ENCODE measurements at regions not wholly inside any gene's neighbourhood (a gene's known extent, or its start where the extent isn't known, plus 50 kb on each side); places are given as distances from the start of the nearest gene placed in this dataset.
"Not testable (repeated sequence)": the region's sequence is repeated elsewhere in the genome, so short reads cannot be mapped to it uniquely, and the experiment has no call there.

DNA sequence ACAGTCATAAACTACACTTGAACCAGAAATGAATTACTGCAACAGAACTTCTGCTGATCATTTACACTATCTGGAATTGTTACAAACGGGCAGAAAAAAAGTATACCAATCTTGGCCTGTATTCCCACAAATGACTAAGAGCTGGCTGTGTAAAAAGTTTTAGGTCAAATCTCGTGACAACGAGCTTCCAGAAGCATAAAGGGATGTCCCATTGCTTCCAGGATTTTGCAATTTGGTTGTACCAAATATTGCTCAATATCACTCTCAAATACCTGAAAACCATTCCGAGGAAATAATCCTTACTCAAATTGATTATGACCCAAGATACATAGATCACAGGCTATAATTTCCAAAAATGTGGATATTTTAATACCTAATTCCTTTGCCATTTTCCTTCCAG, 175.6 kb downstream of the TBX15 start:
- no peaks in the 10 kb centered on the region for H3K36me3 ChIP-seq (ENCODE audit: control insufficient read depth in 4 of 4, insufficient read depth in 4 of 4, low read length in 4 of 4)
- no peaks in the 10 kb centered on the region for H3K27me3 ChIP-seq (ENCODE audit: control insufficient read depth in 3 of 3, insufficient read depth in 3 of 3, low read length in 2 of 3)
- WGBS, 2 donors, result 75 to 77% methylated on average over 4 of the region's 4 CpGs
- no peaks in the 10 kb centered on the region for H3K9me3 ChIP-seq (ENCODE audit: control insufficient read depth in 4 of 4, insufficient read depth in 3 of 4, low read length in 3 of 4)
- no peak overlapping the region for H3K27ac ChIP-seq (ENCODE audit: low read depth in 1 of 2, low read length in 1 of 2)
- no peak for ATAC-seq (ENCODE audit: insufficient read depth, low FRiP score)
- H3K9ac ChIP-seq (ENCODE audit: insufficient read depth in 1 of 2, low read length in 2 of 2), result no peak overlapping the region
- no peak for DNase-seq
- TF ChIP-seq, protein P1, sequence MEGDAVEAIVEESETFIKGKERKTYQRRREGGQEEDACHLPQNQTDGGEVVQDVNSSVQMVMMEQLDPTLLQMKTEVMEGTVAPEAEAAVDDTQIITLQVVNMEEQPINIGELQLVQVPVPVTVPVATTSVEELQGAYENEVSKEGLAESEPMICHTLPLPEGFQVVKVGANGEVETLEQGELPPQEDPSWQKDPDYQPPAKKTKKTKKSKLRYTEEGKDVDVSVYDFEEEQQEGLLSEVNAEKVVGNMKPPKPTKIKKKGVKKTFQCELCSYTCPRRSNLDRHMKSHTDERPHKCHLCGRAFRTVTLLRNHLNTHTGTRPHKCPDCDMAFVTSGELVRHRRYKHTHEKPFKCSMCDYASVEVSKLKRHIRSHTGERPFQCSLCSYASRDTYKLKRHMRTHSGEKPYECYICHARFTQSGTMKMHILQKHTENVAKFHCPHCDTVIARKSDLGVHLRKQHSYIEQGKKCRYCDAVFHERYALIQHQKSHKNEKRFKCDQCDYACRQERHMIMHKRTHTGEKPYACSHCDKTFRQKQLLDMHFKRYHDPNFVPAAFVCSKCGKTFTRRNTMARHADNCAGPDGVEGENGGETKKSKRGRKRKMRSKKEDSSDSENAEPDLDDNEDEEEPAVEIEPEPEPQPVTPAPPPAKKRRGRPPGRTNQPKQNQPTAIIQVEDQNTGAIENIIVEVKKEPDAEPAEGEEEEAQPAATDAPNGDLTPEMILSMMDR (IDR thresholded peaks at IDR 0.05; ENCODE audit: control extremely low read depth, extremely low read depth), result no peak
- H3K4me1 ChIP-seq (ENCODE audit: control insufficient read depth in 5 of 5, insufficient read depth in 5 of 5, low read length in 5 of 5), result no peaks in the 10 kb centered on the region
- H3K4me3 ChIP-seq, result no peak overlapping the region

DNA sequence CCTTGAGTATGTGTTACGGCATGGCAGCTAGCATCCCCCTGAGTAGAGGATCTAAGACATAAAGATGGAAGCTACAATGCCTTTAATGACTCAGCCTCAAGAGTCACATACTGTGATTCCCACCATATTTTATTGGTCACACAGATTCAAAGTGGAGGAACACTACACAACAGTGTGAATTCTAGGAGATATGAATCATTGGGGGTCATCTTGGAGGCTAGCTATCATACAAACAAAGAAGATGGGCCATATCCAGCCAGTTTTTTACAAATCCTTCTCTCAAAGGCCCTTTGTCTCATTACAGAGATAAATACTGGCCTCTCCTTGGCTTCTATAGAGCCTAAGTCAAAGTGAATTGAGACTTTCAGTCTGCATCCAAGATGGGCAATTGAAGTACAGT, 177.0 kb downstream of the TBX15 start:
- TF ChIP-seq, protein P1 (IDR thresholded peaks at IDR 0.05; ENCODE audit: control extremely low read depth, extremely low read depth), result no peak
- no peak overlapping the region for H3K4me3 ChIP-seq
- no peak for DNase-seq

DNA sequence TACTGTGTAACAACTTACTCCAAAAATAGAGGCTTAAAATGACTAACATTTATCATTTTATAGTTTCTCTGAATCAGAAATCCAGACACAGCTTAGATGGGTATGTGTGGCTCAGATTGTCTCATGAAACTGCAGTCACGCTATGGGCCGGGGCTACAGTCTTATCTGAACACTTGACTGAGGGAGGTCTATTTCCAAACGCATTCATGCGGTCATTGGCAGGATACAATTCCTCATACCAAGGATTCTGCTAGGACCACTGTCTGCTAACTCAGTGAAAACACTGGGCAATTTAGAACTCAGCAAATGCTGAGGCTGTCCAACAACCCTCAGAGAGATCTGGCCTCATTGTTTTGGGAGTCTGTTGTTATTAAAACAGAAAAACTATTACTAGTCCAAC, 178.6 kb downstream of the TBX15 start:
- TF ChIP-seq, protein P1 (IDR thresholded peaks at IDR 0.05; ENCODE audit: control extremely low read depth, extremely low read depth), result no peak
- no peaks in the 10 kb centered on the region for H3K27me3 ChIP-seq (ENCODE audit: control insufficient read depth in 3 of 3, insufficient read depth in 3 of 3, low read length in 2 of 3)
- H3K4me1 ChIP-seq (ENCODE audit: control insufficient read depth in 5 of 5, insufficient read depth in 5 of 5, low read length in 5 of 5), result no peaks in the 10 kb centered on the region
- DNase-seq, result no peak
- no peak for ATAC-seq (ENCODE audit: insufficient read depth, low FRiP score)
- H3K4me3 ChIP-seq, result no peak overlapping the region
- H3K27ac ChIP-seq (ENCODE audit: low read depth in 1 of 2, low read length in 1 of 2), result no peak overlapping the region
- no peaks in the 10 kb centered on the region for H3K36me3 ChIP-seq (ENCODE audit: control insufficient read depth in 4 of 4, insufficient read depth in 4 of 4, low read length in 4 of 4)
- H3K9ac ChIP-seq (ENCODE audit: insufficient read depth in 1 of 2, low read length in 2 of 2), result no peak overlapping the region
- WGBS, 2 donors, result 86% methylated on average over 4 of the region's 4 CpGs
- H3K9me3 ChIP-seq (ENCODE audit: control insufficient read depth in 4 of 4, insufficient read depth in 3 of 4, low read length in 3 of 4), result no peaks in the 10 kb centered on the region

More for the DNA sequence above, 177.0 kb downstream of the TBX15 start:
- no peaks in the 10 kb centered on the region for H3K9me3 ChIP-seq (ENCODE audit: control insufficient read depth in 4 of 4, insufficient read depth in 3 of 4, low read length in 3 of 4)
- 90 to 96% methylated on average over 1 of the region's 1 CpG for WGBS, 2 donors
- no peaks in the 10 kb centered on the region for H3K4me1 ChIP-seq (ENCODE audit: control insufficient read depth in 5 of 5, insufficient read depth in 5 of 5, low read length in 5 of 5)
- no peak overlapping the region for H3K27ac ChIP-seq (ENCODE audit: low read depth in 1 of 2, low read length in 1 of 2)
- H3K27me3 ChIP-seq (ENCODE audit: control insufficient read depth in 3 of 3, insufficient read depth in 3 of 3, low read length in 2 of 3), result no peaks in the 10 kb centered on the region
- H3K9ac ChIP-seq (ENCODE audit: insufficient read depth in 1 of 2, low read length in 2 of 2), result no peak overlapping the region
- no peaks in the 10 kb centered on the region for H3K36me3 ChIP-seq (ENCODE audit: control insufficient read depth in 4 of 4, insufficient read depth in 4 of 4, low read length in 4 of 4)
- no peak for ATAC-seq (ENCODE audit: insufficient read depth, low FRiP score)

DNA sequence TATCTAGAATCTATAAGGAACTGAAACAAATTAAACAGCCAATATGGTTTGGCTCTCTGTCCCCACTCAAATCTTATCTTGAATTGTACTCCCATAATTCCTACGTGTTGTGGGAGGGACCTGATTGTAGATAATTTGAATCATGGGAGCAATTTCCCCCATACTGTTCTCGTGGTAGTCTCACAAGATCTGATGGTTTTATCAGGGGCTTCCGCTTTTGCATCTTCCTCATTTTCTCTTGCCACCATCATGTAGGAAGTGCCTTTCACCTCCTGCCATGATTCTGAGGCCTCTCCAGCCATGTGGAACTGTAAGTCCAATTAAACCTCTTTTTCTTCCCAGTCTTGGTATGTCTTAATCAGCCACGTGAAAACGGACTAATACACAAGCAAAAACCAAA, 185.0 kb downstream of the TBX15 start:
- not testable (repeated sequence) for ATAC-seq (ENCODE audit: insufficient read depth, low FRiP score); H3K27me3 ChIP-seq (ENCODE audit: control insufficient read depth in 3 of 3, insufficient read depth in 3 of 3, low read length in 2 of 3); H3K27ac ChIP-seq (ENCODE audit: low read depth in 1 of 2, low read length in 1 of 2); H3K9ac ChIP-seq (ENCODE audit: insufficient read depth in 1 of 2, low read length in 2 of 2); H3K36me3 ChIP-seq (ENCODE audit: control insufficient read depth in 4 of 4, insufficient read depth in 4 of 4, low read length in 4 of 4); DNase-seq; H3K4me1 ChIP-seq (ENCODE audit: control insufficient read depth in 5 of 5, insufficient read depth in 5 of 5, low read length in 5 of 5); H3K4me3 ChIP-seq; H3K9me3 ChIP-seq (ENCODE audit: control insufficient read depth in 4 of 4, insufficient read depth in 3 of 4, low read length in 3 of 4)
- 71 to 72% methylated on average over 5 of the region's 5 CpGs for WGBS, 2 donors

Data from lung (tissue), 11 donors.